CD4-positive, alpha-beta T cell treated with Interleukin-10 for 1 hour (primary cell): ENCODE measurements at regions not wholly inside any gene's neighbourhood (a gene's known extent, or its start where the extent isn't known, plus 50 kb on each side); places are given as distances from the start of the nearest gene placed in this dataset.
"Not testable (repeated sequence)": the region's sequence is repeated elsewhere in the genome, so short reads cannot be mapped to it uniquely, and the experiment has no call there.

Experiments
- DNase-seq: peaks from one replicate; pipeline ENCODE4 v3.0.0-alpha.2; 2020

GRCh38 chr10:109178591-109178990, 744.7 kb downstream of the XPNPEP1 start:
- no peak for DNase-seq

GRCh38 chr10:109174526-109174925, 748.8 kb downstream of the XPNPEP1 start:
- no peak for DNase-seq

DNA sequence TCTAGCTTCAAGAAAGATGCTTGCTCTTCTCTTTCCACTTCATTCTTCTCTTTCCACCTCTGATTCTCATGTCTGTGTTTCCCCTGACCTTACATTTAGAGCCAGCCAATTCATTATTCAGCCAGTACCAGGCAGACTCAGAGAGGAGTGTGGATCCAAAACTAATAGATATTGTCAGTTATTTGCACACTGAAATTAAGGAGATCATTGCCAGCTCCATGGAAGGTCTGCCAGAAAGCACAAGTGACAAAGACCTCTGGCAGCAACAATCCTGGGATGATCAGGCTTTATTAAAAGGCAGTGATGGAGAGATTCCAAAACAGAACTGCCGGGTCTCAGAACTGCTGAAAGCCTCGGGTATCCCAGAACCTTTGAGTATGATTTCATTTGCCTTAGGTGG, 749.4 kb downstream of the XPNPEP1 start:
- no peak for DNase-seq

- no peak for DNase-seq
Observed at GRCh38 chr10:109173121-109173520, 750.2 kb downstream of the XPNPEP1 start.

DNA sequence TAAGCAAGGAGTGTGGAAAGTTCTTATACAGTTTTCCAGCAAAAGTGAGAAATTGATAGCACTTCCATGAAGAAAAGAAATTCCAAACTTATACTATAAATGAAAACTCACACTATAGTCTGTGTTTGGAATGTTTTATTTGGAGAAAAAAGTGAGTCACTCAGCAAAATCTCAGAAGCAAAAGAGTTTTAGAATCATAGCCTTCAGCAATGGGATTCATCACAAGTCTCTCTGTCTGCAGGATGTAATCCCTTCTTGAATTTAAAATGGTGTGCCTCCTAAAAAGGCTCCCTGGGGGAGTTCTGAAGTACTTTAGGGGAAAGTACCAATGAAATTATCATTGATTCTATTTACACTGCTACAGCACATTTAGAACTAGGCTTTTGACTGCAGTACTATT, 756.4 kb downstream of the XPNPEP1 start:
- DNase-seq: no peak

- no peak for DNase-seq
Observed at GRCh38 chr10:109159351-109159750, 764.0 kb downstream of the XPNPEP1 start.

- no peak for DNase-seq
Observed at GRCh38 chr10:109156396-109156795, 766.9 kb downstream of the XPNPEP1 start.

- DNase-seq: no peak
Observed at GRCh38 chr10:109149666-109150350, 773.5 kb downstream of the XPNPEP1 start.

DNA sequence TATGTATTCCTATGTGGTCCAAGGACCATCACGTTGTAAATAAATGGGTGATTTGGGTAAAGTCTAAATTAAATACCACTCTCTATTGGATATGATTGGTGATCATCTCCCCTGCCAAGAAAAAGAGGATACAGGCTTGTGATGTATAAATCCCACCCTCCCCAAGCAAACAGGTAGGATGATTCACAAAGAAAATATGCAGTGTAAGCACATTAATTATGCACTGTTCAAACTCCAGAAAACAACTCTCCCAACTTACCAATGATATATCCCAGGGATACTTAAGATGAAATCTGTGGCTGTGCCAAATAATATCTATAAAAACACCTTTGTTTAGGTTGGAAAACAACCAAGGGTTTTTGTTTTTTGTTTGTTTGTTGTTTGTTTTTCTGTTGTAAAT, 795.9 kb downstream of the XPNPEP1 start:
- DNase-seq: no peak

GRCh38 chr10:109126541-109126940, 796.8 kb downstream of the XPNPEP1 start:
- DNase-seq: no peak

GRCh38 chr10:109126016-109126415, 797.3 kb downstream of the XPNPEP1 start:
- DNase-seq: no peak

DNA sequence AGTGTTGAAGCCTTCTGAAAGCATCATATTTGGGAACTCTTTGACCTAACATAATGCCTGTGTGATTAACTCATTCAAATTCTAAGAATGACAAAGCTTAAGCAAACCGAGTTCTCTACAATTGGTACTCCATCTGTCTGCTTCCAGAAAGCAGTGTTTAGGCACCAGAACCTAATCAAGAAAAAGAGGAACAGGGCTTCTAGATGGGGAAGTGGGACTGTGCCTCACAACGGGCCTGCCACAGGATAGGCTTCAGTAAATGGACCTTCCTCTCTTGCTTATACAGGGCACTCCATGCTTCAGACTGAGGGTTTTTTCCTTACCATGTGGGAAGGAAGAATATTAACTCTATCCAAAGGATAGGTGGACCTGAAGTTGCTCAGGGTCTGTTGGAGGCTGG, 808.1 kb downstream of the XPNPEP1 start:
- no peak for DNase-seq

DNA sequence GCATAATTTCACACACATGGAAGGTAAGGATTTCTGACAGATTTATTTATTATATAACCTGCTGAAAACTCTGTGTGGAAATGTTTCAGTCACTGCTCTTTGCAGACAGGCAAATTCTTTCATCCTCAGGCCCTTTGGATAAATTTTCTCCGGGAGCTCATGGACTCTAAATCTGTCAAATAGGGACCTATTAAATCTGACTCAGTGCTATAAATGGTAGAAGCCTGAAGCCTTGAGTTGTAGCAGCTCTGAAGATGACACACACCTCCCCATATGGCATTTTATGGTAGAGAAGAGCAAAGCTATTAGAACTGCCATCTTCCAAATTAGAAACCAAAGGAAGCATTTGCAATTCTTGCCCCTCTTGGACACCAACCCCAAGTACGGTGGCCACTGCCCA, 808.7 kb downstream of the XPNPEP1 start:
- DNase-seq: no peak

- no peak for DNase-seq
Observed at GRCh38 chr10:109106604-109107003, 816.7 kb downstream of the XPNPEP1 start.

- no peak for DNase-seq
Observed at GRCh38 chr10:109105725-109106124, 817.6 kb downstream of the XPNPEP1 start.

GRCh38 chr10:109104806-109105205, 818.5 kb downstream of the XPNPEP1 start:
- DNase-seq: no peak

DNA sequence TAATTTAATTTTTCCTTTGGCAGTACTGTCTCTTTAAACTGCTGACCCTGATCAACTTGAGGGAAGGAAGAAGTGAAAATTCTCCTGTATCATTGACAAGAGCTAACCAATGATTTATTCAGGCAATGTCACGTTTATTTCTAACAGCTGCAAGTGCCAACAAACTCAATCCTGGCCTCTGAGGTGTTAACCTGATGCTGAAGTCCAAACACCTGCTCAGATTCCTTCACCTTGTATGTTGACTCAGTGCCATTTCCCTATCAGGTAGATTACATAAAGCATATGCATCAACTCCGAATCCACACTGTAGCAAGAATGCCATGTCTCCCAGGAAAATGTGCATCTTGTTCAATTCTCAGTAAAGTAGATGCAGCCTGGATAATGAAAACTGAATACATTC, 820.0 kb downstream of the XPNPEP1 start:
- no peak for DNase-seq

GRCh38 chr10:109089779-109090178, 833.5 kb downstream of the XPNPEP1 start:
- DNase-seq: no peak

DNA sequence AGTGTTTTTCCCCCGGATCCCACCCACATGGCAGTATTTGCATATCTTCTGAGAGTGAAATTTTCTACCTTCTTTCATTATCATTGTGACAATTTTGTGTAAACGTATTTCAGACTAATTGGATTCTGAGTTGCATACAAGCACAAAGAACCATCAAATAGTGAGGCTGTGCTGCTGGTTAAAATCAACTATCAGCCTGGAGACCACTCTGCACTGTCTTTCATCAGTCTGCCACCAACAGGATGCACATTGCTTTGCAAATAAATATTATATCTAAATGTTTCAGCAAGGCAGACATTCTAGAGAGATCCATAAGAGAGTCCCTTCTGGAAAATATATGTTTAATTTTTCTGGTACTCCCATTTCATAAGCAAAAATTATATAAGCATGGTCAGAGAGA, 851.8 kb downstream of the XPNPEP1 start:
- DNase-seq: no peak

DNA sequence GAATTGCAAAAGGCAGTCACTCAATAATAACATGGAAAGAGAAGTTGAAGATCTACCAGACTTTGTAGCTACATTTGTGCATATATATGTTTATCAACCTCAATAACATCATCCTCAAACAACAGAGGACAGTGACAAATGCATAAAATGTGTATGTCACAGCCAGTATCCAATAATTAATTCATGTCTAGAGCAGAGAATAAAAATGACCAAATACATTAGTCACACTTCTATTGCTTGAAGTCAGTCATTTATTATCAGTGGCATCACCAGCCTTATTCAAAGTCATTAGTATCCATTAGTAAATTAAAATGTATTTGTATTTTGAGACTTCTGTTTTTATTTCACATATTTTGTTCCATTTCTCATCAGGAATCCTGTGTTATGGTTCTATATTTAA, 852.8 kb downstream of the XPNPEP1 start:
- no peak for DNase-seq

GRCh38 chr10:109067031-109067430, 856.3 kb downstream of the XPNPEP1 start:
- DNase-seq: no peak

- DNase-seq: no peak
Observed at GRCh38 chr10:109065821-109066220, 857.5 kb downstream of the XPNPEP1 start.

DNA sequence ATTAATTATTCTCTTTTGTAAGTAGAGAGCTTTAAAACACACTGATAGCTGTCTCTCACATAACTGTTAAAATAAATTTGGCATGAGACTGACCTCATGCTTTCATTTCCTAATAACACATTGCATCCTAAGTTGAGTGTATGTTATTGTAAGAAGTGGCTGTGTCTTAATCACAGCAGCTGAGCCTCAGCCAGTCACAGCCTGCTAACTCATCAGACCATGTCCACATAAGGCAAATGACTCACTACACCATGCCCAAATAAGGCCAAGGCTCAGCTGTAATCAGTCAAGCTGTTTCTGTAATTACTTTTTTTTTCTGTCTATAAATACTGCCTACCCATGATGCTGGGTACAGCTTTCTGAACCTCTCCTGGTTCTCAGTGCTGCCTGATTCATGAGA, 860.9 kb downstream of the XPNPEP1 start:
- DNase-seq: no peak

DNA sequence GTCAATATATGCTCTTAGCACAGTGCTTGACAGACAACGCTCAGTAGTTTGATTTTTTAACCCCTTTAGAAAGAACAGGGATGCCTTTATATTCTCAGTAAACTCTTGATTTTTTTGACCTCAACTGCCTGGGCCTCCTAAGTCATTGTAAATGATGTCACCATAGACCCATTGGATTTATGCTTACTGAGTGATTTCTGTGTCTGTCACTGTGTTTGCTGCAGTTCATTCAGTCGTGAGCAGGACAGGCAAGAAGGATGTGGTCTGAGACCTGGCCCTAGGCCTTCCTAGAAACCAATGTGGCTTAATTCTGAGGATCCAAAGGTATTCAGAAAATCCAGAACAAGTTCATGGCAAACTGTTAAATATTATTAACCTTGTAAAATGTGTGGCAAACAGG, 868.1 kb downstream of the XPNPEP1 start:
- no peak for DNase-seq

DNA sequence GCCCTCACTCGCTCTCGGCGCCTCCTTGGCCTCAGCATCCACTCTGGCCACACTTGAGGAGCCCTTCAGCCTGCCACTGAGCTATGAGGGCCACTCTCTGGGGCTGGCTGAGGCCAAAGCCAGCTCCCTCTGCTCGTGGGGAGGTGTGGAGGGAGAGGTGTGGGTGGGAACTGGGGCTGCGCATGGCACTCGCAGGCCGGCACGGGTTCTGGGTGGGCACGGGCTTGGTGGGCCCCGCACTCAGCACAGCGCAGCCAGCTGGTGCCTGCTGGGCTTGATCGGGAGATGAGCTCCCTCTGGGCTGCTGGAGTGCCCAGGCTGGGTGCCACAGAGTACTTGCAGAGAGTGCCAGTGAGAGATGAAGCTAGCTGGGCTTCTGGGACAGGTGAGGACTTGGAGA, 875.5 kb downstream of the XPNPEP1 start:
- DNase-seq: no peak

DNA sequence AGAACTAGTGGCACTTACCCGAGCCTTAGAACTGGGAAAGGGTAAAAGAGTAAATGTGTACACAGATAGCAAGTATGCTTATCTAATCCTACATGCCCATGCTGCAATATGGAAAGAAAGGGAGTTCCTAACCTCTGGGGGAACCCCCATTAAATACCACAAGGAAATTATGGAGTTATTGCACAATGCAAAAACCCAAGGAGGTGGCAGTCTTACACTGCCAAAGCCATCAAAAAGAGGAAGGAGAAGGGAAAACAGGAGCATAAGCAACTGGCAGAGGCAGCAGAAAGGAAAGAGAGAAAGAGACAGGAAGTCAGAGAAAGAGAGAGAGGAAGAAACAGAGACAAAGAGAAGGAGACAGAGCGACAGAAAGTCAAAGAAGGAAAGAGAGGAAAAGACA, 876.9 kb downstream of the XPNPEP1 start:
- not testable (repeated sequence) for DNase-seq
